Sigmoid colon (tissue), 6 donors: ENCODE measurements at regions not wholly inside any gene's neighbourhood (a gene's known extent, or its start where the extent isn't known, plus 50 kb on each side); places are given as distances from the start of the nearest gene placed in this dataset.

Experiments
- DNase-seq: peaks from one replicate; pipeline ENCODE4 v3.0.0-alpha.2; 2019
- H3K27ac ChIP-seq, 4 donors: fragments of 200-600 bp; sonication (generic); one replicate each; pipeline ENCODE4 v1.5.1; 2016 to 2019; ENCODE audit warnings: mild to moderate bottlenecking in 1 of 4
- H3K27me3 ChIP-seq, 3 donors: fragments of 200-600 bp; sonication (generic); one replicate each; pipeline ENCODE4 v1.5.1; 2019; ENCODE audit warnings: mild to moderate bottlenecking in 1 of 3
- H3K36me3 ChIP-seq, 4 donors: fragments of 200-600 bp; sonication (generic); one replicate each; pipeline ENCODE4 v1.5.1; 2016 to 2019
- H3K4me1 ChIP-seq, 4 donors: fragments of 200-600 bp; sonication (generic); one replicate each; pipeline ENCODE4 v1.5.1; 2017 to 2019
- H3K4me3 ChIP-seq, 4 donors: fragments of 200-600 bp; sonication (generic); one replicate each; pipeline ENCODE4 v1.5.1; 2017 to 2019; ENCODE audit warnings: mild to moderate bottlenecking in 2 of 4, moderate library complexity in 1 of 4
- H3K9me3 ChIP-seq, 4 donors: fragments of 200-600 bp in 3 of 4; sonication (generic) in 3 of 4; one replicate each; pipeline versions ENCODE4 v1.5.1 to v1.6.1; 2013 to 2019
- EP300 ChIP-seq, 4 donors: sonication (generic); formaldehyde crosslinking; IDR thresholded peaks; one replicate each; pipeline ENCODE4 v1.6.1; 2017; ENCODE audit warnings: antibody characterized with exemption in 4 of 4
- POLR2A ChIP-seq, 2 donors: fragments of 450-650 bp; IDR thresholded peaks; one replicate each; pipeline ENCODE4 v1.6.1; 2016; ENCODE audit warnings: antibody characterized with exemption in 2 of 2, mild to moderate bottlenecking in 2 of 2, moderate library complexity in 2 of 2
- POLR2AphosphoS5 ChIP-seq, 4 donors: sonication (generic); formaldehyde crosslinking; IDR thresholded peaks; one replicate each; pipeline ENCODE4 v1.6.1; 2017; ENCODE audit warnings: antibody characterized with exemption in 4 of 4
- WGBS, 2 donors: extraction: QIAGEN DNeasy Blood & Tissue Kit; methylation state at CpG; one replicate each; pipeline ENCODE4 v1.1.7; 2013; 5-methylcytosine and 5-hydroxymethylcytosine counted together
- intact Hi-C: fragments of 100-400 bp; cut with DNase I; formaldehyde crosslinking; loops from one replicate; pipeline ENCODE4 v1.15.1; 2023
- TF ChIP-seq, protein P1 (sequence below), 4 experiments: fragments of 450-650 bp in 3 of 4; fragments of 200-600 bp in 1 of 4; IDR thresholded peaks; one replicate each; pipeline ENCODE4 v1.5.1; 2016 to 2019; ENCODE audit warnings: antibody characterized with exemption in 4 of 4, mild to moderate bottlenecking in 3 of 4, moderate library complexity in 2 of 4
- donor health status: healthy with polysubstance abuse.
- donor health status: healthy.

DNA sequence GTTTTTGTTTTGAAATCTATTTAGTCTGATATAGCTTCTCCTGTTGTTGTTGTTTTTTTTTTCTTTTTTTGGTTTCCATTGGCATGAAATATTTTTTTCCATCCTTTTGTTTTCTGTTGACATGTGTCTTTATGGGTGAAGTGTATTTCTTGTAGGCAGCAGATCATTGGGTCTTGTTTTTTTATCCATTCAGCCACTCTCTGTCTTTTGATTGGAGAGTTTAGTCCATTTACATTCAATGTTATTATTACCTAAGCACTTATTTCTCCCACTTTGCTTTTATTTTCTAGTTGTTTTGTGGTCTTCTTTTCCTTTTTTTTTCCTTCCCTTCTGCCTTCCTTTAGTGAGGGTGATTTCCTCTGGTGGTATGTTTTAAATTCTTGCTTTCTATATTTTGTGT, 193.6 kb upstream of the TMEM260 start:
- Histone ChIP-seq H3K4me3 (no peak overlapping the region), H3K27me3 (no peaks in the 10 kb centered on the region), H3K27ac (no peak overlapping the region), H3K4me1 (no peaks in the 10 kb centered on the region), H3K9me3 (peaks cover 0 to 7% (median 2%) of the 10 kb centered on the region in 4 donors), H3K36me3 (no peaks in the 10 kb centered on the region)
- TF ChIP-seq EP300 (IDR thresholded peaks at IDR 0.05) (no peak), POLR2A (IDR thresholded peaks at IDR 0.05) (no peak), POLR2AphosphoS5 (IDR thresholded peaks at IDR 0.05) (no peak)
- TF ChIP-seq, protein P1, sequence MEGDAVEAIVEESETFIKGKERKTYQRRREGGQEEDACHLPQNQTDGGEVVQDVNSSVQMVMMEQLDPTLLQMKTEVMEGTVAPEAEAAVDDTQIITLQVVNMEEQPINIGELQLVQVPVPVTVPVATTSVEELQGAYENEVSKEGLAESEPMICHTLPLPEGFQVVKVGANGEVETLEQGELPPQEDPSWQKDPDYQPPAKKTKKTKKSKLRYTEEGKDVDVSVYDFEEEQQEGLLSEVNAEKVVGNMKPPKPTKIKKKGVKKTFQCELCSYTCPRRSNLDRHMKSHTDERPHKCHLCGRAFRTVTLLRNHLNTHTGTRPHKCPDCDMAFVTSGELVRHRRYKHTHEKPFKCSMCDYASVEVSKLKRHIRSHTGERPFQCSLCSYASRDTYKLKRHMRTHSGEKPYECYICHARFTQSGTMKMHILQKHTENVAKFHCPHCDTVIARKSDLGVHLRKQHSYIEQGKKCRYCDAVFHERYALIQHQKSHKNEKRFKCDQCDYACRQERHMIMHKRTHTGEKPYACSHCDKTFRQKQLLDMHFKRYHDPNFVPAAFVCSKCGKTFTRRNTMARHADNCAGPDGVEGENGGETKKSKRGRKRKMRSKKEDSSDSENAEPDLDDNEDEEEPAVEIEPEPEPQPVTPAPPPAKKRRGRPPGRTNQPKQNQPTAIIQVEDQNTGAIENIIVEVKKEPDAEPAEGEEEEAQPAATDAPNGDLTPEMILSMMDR (IDR thresholded peaks at IDR 0.05) = no peak
- no peak for DNase-seq
- intact Hi-C loops = no loop called here

DNA sequence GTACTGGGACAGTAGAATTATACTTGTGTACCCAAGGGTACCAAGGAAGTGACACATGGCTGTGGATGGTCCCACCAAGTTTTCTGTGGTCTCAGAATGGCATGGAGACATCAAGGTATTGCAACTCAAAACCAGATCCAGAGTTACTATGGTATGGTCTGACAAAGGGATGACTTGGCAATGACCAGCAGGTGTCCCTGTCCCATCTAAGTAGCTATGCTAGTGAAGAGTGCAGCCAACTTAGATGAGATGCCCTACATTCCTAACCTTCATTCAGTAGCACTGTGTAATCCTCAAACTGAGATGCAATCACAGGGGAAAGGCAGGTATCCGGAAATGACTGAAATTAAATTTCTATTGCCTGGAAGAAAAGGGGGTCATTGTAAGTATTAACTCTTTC, 188.7 kb upstream of the TMEM260 start:
- intact Hi-C loops = no loop called here
- Histone ChIP-seq H3K36me3 (no peaks in the 10 kb centered on the region), H3K27ac (no peak overlapping the region), H3K9me3 (no peaks in the 10 kb centered on the region), H3K27me3 (no peaks in the 10 kb centered on the region), H3K4me3 (no peak overlapping the region), H3K4me1 (no peaks in the 10 kb centered on the region)
- WGBS, 2 donors = 87 to 88% methylated on average over 1 of the region's 1 CpG
- TF ChIP-seq POLR2AphosphoS5 (IDR thresholded peaks at IDR 0.05) = no peak
- TF ChIP-seq EP300 (IDR thresholded peaks at IDR 0.05) = no peak
- DNase-seq = no peak

DNA sequence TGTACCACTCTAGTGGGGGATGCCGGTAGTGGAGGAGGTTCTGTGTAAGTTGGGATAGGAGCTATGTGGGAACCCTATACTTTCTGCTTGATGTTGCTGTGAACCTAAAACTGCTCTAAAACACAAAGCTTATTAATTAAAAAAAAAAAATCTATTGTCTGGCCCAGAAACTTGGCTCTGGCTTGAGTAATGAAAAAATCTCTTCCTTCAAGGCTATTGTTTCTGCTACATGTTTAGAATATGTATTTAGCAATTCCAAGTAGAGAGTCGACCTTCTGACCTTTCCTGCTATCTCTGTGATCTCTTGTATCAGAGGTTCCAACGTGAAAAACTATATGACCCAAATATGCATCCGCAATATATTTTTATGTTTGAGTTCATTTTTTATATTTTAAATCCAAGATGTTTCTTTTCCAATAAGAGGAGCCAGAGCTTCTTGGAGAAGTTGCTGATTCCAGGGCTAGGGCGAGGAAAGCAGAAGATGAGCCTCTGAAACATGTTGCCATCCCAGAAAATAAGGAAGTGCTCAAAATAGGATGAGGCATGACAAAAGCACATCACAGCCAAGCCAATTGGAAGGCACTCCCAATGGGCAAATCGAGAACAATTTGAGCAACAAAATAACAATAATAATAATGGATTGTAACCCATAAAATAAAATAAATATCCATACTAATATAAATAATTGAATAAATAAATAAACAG, 184.6 kb upstream of the TMEM260 start:
- Histone ChIP-seq H3K9me3 (no peaks in the 10 kb centered on the region), H3K36me3 (no peaks in the 10 kb centered on the region), H3K27ac (no peak overlapping the region), H3K27me3 (no peaks in the 10 kb centered on the region), H3K4me3 (no peak overlapping the region), H3K4me1 (no peaks in the 10 kb centered on the region)
- no peak for DNase-seq
- TF ChIP-seq POLR2A (IDR thresholded peaks at IDR 0.05) (no peak), EP300 (IDR thresholded peaks at IDR 0.05) (no peak), POLR2AphosphoS5 (IDR thresholded peaks at IDR 0.05) (no peak)
- TF ChIP-seq, protein P1 (IDR thresholded peaks at IDR 0.05) = no peak
- WGBS, 2 donors = 83 to 85% methylated on average over 6 of the region's 6 CpGs
- intact Hi-C loops = no loop called here

GRCh38 chr14:56400109-56400825, 179.3 kb upstream of the TMEM260 start:
- intact Hi-C loops = no loop called here
- no peak for DNase-seq
- TF ChIP-seq, protein P1 (IDR thresholded peaks at IDR 0.05) = no peak
- no peak for TF ChIP-seq POLR2A (IDR thresholded peaks at IDR 0.05)
- no peak for TF ChIP-seq POLR2AphosphoS5 (IDR thresholded peaks at IDR 0.05)
- TF ChIP-seq EP300 (IDR thresholded peaks at IDR 0.05) = no peak
- Histone ChIP-seq H3K4me3 (no peak overlapping the region), H3K36me3 (no peaks in the 10 kb centered on the region), H3K27ac (no peak overlapping the region), H3K27me3 (no peaks in the 10 kb centered on the region), H3K4me1 (no peaks in the 10 kb centered on the region), H3K9me3 (no peaks in the 10 kb centered on the region)
- WGBS, 2 donors = 81 to 88% methylated on average over 3 of the region's 3 CpGs

- Histone ChIP-seq H3K9me3 (no peaks in the 10 kb centered on the region), H3K27ac (no peak overlapping the region), H3K4me1 (peaks cover 0 to 8% (median 4%) of the 10 kb centered on the region in 4 donors), H3K36me3 (no peaks in the 10 kb centered on the region), H3K4me3 (no peak overlapping the region), H3K27me3 (no peaks in the 10 kb centered on the region)
- TF ChIP-seq, protein P1 (IDR thresholded peaks at IDR 0.05) = no peak
- no peak for DNase-seq
- 31 to 61% methylated on average over 11 of the region's 11 CpGs for WGBS, 2 donors
- intact Hi-C loops = no loop called here
These were observed 166.8 kb upstream of the TMEM260 start for GRCh38 chr14:56412468-56413434.
